22Rv1 (cell line): ENCODE measurements at regions not wholly inside any gene's neighbourhood (a gene's known extent, or its start where the extent isn't known, plus 50 kb on each side); places are given as distances from the start of the nearest gene placed in this dataset.
"Not testable (repeated sequence)": the region's sequence is repeated elsewhere in the genome, so short reads cannot be mapped to it uniquely, and the experiment has no call there.

Experiments used
- H3K27ac ChIP-seq: fragments of 450-650 bp; 2 replicates; pipeline ENCODE4 v1.5.1; 2017
- ZFX ChIP-seq: fragments of 450-650 bp; IDR thresholded peaks from 2 replicates; pipeline ENCODE4 v1.6.1; 2017; ENCODE audit warnings: antibody characterized with exemption, borderline replicate concordance
- TF ChIP-seq, protein P1 (sequence below): fragments of 450-650 bp; IDR thresholded peaks from 2 replicates; pipeline ENCODE4 v1.5.1; 2017; ENCODE audit warnings: mild to moderate bottlenecking

DNA sequence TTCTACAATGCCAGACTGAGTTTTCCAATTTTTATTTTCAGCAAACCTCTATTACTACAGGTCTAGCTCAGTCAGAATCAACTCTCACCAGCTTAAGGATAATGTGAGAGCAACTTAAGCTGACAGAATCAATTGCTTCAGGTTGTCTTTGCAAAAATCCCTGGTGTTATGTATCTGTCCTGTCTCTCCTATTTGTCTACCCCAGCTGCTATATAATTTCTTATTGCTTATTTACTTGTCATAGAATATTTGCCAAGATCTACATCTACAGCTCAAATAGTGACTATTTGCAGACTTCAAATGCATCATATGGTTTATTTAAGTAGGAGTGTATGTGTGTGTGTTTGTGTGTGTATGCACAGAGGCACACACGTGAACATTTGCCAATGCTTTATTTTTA, 54.1 kb downstream of the FOXG1 start:
- H3K27ac ChIP-seq: no peak overlapping the region
- no peak for TF ChIP-seq ZFX
- TF ChIP-seq, protein P1, sequence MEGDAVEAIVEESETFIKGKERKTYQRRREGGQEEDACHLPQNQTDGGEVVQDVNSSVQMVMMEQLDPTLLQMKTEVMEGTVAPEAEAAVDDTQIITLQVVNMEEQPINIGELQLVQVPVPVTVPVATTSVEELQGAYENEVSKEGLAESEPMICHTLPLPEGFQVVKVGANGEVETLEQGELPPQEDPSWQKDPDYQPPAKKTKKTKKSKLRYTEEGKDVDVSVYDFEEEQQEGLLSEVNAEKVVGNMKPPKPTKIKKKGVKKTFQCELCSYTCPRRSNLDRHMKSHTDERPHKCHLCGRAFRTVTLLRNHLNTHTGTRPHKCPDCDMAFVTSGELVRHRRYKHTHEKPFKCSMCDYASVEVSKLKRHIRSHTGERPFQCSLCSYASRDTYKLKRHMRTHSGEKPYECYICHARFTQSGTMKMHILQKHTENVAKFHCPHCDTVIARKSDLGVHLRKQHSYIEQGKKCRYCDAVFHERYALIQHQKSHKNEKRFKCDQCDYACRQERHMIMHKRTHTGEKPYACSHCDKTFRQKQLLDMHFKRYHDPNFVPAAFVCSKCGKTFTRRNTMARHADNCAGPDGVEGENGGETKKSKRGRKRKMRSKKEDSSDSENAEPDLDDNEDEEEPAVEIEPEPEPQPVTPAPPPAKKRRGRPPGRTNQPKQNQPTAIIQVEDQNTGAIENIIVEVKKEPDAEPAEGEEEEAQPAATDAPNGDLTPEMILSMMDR: no peak

DNA sequence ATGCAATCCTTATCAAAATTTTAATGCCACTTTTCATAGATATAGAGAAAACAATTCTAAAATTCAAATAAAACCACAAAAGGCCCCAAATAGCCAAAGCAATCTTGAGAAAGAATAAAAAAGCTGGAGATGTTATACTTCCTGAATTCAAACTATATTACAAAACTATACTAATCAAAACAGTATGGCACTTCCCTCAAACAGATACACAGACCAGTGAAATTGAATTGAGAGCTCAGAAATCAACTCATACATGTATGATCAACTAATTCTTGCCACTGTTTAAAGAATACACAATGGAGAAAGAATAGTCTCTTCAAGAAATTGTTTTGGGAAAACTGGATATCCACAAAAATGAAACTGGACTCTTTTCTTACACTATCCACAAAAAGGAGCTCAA, 55.4 kb downstream of the FOXG1 start:
- TF ChIP-seq, protein P1: no peak
- no peak for TF ChIP-seq ZFX
- no peak overlapping the region for H3K27ac ChIP-seq

DNA sequence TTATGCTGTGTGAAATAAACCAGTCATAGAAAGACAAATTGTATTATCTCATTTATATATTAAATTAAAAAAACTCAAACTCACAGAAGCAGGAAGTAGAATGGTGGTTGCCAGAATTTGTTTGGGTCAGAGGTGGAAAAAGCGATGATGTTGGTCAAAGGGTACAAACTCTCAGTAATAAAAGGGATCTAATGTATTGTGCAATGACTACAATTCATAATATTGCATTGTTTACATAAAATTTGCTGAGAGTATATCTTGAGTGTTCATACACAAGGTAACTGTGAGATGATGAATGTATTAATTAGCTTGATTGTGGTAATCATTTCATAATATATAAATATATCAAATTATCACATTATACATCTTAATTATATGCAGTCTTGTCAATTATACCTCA, 56.7 kb downstream of the FOXG1 start:
- no peak for TF ChIP-seq ZFX
- TF ChIP-seq, protein P1: no peak
- no peak overlapping the region for H3K27ac ChIP-seq

DNA sequence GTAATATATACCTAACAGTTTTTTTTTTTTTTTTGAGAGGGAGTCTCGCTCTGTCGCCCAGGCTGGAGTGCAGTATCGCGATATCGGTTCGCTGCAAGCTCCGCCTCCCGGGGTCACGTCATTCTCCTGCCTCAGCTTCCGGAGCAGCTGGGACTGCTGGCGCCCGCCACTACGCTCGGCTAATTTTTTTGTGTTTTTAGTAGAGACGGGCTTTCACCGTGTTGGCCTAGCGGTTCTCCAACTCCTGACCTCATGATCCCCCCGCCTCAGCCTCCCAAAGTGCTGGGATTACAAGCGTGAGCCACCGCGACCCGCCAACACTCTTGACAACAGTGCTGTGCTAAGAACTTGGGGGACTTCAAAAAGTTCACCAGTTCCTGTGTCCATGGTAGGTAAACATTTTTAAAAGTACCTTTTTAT, 63.5 kb downstream of the FOXG1 start:
- H3K27ac ChIP-seq: no peak overlapping the region
- TF ChIP-seq, protein P1: no peak
- TF ChIP-seq ZFX: no peak

DNA sequence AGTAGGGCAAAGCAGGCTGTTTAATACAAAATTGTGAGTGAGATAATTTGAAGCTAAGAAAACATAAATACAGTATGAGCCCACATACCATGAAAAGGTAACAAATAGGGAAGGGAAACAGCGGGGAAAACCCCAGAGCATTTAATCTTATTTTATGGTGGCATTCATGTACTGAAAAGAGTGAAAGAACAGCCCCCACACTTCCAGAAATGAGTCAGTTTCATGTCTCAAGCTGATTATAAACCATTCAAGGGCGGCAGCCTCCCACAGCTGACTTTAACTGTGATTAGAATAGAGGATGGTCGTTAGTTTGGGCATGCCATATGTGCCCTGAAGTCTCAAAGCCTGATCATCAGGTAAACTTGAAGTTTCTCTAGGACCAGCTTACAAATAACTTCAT, 64.5 kb downstream of the FOXG1 start:
- no peak overlapping the region for H3K27ac ChIP-seq
- TF ChIP-seq ZFX: no peak
- TF ChIP-seq, protein P1: no peak

DNA sequence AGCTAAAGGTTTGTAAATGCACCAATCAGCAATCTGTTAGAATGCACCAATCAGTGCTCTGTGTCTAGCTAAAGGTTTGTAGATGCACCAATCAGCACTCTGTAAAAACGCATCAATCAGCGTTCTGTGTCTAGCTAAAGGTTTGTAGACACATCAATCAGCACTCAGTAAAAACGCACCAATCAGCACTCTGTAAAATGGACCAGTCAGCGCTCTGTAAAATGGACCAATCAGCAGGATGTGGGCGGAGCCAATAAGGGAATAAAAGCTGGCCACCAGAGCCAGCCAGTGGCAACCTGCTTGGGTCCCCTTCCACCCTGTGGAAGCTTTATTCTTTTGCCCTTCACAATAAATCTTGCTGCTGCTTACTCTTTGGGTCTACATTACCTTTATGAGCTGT, 76.0 kb downstream of the FOXG1 start:
- H3K27ac ChIP-seq: not testable (repeated sequence)

DNA sequence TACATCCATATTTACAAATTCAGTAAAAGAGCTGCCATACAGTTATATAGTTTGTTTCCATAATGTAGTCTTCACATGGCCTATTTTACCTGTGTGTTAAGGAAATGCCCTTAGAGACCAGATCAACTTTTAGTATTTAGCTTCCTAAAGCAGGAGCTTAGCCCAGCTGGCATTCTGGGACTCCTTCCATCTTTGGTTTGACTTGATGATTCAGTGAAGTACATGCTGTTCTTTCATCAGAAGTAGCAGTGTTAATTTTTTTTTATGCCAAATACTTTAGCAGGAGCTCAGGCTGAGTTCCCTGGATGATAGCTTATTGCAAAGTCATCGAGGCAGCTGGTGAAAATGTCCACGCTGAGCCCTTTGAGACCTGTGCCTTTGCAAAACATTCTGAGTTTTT, 101.0 kb downstream of the FOXG1 start:
- no peak overlapping the region for H3K27ac ChIP-seq
- no peak for TF ChIP-seq ZFX
- TF ChIP-seq, protein P1: no peak

DNA sequence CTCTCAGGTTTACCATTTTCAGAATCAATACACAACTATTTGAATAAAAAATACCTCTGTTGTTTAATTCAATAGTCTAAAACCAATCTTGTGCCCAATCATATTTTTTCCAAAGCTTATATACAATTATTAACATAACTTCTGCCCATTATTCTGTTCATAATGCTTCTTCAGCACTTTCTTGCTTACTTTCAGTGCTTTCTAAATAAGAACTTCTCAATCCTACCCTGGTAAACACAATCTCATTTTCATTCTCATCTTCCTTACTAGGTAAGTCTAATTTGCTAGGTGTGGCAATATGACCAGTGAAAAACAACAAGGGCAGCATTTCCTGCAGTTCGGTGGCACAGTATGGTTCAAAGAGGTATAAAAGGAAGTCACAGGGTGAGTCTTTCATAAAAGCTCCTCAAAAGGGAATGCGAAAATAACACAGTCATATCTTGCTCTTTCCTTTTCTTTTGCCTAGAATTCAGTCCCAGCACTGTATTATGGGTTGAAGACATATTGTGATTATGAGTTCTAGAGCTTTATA, 103.5 kb downstream of the FOXG1 start:
- no peak for TF ChIP-seq ZFX
- TF ChIP-seq, protein P1: no peak
- H3K27ac ChIP-seq: no peak overlapping the region
